ENCODE measurements at regions not wholly inside any gene's neighbourhood (a gene's known extent, or its start where the extent isn't known, plus 50 kb on each side); places are given as distances from the start of the nearest gene placed in this dataset.

- no peaks in the 10 kb centered on the region for H3K36me3 ChIP-seq
- peak in 1 of 2 donors; percentile 36 for ATAC-seq (ENCODE audit: low FRiP score in 2 of 2)
- H3K4me1 ChIP-seq: peaks cover 0 to 6% (median 0%) of the 10 kb centered on the region in 4 donors
- H3K4me3 ChIP-seq: no peak overlapping the region
- no peaks in the 10 kb centered on the region for H3K27me3 ChIP-seq
- 77 to 79% methylated on average over 9 to 11 of the region's 11 CpGs for WGBS, 2 donors
- no peaks in the 10 kb centered on the region for H3K9me3 ChIP-seq
- no peak for DNase-seq
- TF ChIP-seq EP300 (IDR thresholded peaks at IDR 0.05) (no peak), CTCF (IDR thresholded peaks at IDR 0.05) (no peak), POLR2AphosphoS5 (IDR thresholded peaks at IDR 0.05) (no peak), POLR2A (IDR thresholded peaks at IDR 0.05) (no peak)
- no peak overlapping the region for H3K27ac ChIP-seq
These were observed 156.2 kb upstream of the CELF4 start for GRCh38 chr18:37721544-37722522.

GRCh38 chr18:37720663-37721062 lies 155.1 kb upstream of the CELF4 start:
- DNase-seq (no peak), ATAC-seq (ENCODE audit: low FRiP score in 2 of 2) (no peak)
- Histone ChIP-seq H3K27me3 (no peaks in the 10 kb centered on the region), H3K4me3 (no peak overlapping the region), H3K4me1 (peaks cover 0 to 6% (median 0%) of the 10 kb centered on the region in 4 donors), H3K9me3 (no peaks in the 10 kb centered on the region), H3K36me3 (no peaks in the 10 kb centered on the region), H3K27ac (no peak overlapping the region)
- no peak for TF ChIP-seq CTCF (IDR thresholded peaks at IDR 0.05)
- no peak for TF ChIP-seq POLR2A (IDR thresholded peaks at IDR 0.05)
- no peak for TF ChIP-seq EP300 (IDR thresholded peaks at IDR 0.05)
- no peak for TF ChIP-seq POLR2AphosphoS5 (IDR thresholded peaks at IDR 0.05)
- 78 to 80% methylated on average over 4 of the region's 4 CpGs for WGBS, 2 donors

GRCh38 chr18:37717656-37718055 lies 152.1 kb upstream of the CELF4 start:
- TF ChIP-seq POLR2AphosphoS5 (IDR thresholded peaks at IDR 0.05): no peak
- TF ChIP-seq POLR2A (IDR thresholded peaks at IDR 0.05): no peak
- TF ChIP-seq EP300 (IDR thresholded peaks at IDR 0.05): no peak
- TF ChIP-seq CTCF (IDR thresholded peaks at IDR 0.05): no peak
- 87 to 94% methylated on average over 1 to 2 of the region's 2 CpGs for WGBS, 2 donors
- Histone ChIP-seq H3K36me3 (no peaks in the 10 kb centered on the region), H3K9me3 (no peaks in the 10 kb centered on the region), H3K4me1 (peaks cover 0 to 6% (median 0%) of the 10 kb centered on the region in 4 donors), H3K27me3 (no peaks in the 10 kb centered on the region), H3K4me3 (no peak overlapping the region), H3K27ac (no peak overlapping the region)
- DNase-seq (no peak), ATAC-seq (ENCODE audit: low FRiP score in 2 of 2) (no peak)

GRCh38 chr18:37717098-37717497 lies 151.5 kb upstream of the CELF4 start:
- 54 to 70% methylated on average over 2 of the region's 2 CpGs for WGBS, 2 donors

More at GRCh38 chr18:37717098-37717497, 151.5 kb upstream of the CELF4 start:
- no peaks in the 10 kb centered on the region for H3K27me3 ChIP-seq
- H3K36me3 ChIP-seq: no peaks in the 10 kb centered on the region
- no peak overlapping the region for H3K4me3 ChIP-seq
- H3K9me3 ChIP-seq: no peaks in the 10 kb centered on the region
- TF ChIP-seq CTCF (IDR thresholded peaks at IDR 0.05) (no peak), POLR2AphosphoS5 (IDR thresholded peaks at IDR 0.05) (no peak), EP300 (IDR thresholded peaks at IDR 0.05) (no peak), POLR2A (IDR thresholded peaks at IDR 0.05) (no peak)
- DNase-seq (no peak), ATAC-seq (ENCODE audit: low FRiP score in 2 of 2) (no peak)
- H3K27ac ChIP-seq: no peak overlapping the region
- H3K4me1 ChIP-seq: peaks cover 0 to 5% (median 0%) of the 10 kb centered on the region in 4 donors
